HG03439 (cell line): ENCODE measurements at regions not wholly inside any gene's neighbourhood (a gene's known extent, or its start where the extent isn't known, plus 50 kb on each side); places are given as distances from the start of the nearest gene placed in this dataset.
A peak's percentile ranks its signal among the peaks of the same experiment; 100 is the strongest.
"Not testable (repeated sequence)": the region's sequence is repeated elsewhere in the genome, so short reads cannot be mapped to it uniquely, and the experiment has no call there.

Source experiments
- ATAC-seq: cut with Tn5 transposase; IDR thresholded peaks from one replicate; pipeline ENCODE4 v1.9.1; 2021; ENCODE audit warnings: mild to moderate bottlenecking, moderate library complexity; ENCODE audit not compliant: unreplicated experiment

DNA sequence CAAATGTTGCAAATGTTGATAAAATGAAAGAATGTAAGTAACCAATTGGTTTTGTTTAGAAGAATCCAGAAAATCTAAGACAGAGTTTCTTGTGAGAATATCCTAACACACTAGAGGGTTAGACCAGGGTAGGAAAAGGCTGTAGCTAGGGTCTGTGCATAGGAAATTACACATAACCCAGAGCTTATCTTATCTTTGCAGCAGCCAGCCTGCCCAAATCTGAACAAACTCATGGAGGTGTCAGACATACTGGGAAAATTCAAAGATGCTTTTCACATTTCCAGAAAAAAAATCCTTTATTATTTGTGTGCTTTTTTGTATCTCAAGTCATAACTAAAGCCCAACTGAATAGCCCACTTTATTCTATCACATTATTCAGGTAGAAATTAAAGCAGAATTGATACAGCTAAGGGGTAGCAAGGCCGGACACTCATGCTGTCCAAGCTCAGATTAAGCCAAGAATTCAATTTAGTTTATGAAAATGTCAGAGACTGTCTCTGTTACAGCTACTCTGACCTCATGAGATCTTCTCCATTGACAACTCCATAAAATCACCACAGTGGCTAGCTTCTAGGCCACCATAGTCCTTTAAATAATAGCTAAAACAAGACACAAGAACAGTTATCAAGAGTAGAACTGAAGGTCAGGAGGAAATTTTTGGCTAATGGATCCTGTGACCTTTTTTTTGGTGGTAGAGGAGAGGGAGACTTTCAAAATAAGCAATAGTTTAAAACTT is 169.6 kb upstream of the RASSF8 start:
- no peak for ATAC-seq

DNA sequence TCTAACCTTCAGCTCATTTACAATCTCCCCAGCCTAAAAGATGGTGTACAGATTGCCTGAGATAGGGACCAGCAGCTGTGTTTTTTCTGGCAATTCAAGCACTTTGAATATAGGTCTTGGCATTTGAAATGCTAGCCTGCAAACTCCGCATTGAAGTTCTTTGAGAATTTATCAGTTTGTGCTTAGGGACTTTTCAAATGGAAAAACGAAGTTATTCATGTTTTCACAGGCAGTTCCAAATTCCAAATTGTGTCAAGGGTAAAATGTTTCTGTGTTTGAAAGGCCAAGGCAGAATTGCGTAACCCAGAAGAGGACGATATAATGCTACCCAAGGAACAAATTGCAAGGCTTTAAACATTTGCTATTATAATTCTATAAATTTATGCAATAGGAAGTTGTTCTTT is 168.9 kb upstream of the RASSF8 start:
- ATAC-seq: no peak

DNA sequence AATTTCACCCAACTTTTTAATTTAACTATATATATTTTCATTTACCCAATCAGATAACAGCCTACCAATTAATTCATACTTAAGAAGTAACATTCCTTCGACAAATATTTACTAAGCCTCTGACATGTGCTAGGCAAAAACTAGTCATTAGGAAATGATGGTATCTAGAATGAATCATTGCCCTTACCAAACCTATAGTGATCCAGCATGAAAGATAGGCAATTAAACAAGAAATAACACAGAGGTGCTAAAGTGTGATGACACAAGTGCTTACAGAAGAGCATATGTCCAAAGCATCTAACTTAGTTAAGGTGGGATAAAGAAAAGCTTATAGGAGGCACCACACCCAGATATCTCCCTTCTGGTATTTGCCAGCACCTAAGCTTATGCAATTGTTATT is 166.5 kb upstream of the RASSF8 start:
- ATAC-seq: no peak

DNA sequence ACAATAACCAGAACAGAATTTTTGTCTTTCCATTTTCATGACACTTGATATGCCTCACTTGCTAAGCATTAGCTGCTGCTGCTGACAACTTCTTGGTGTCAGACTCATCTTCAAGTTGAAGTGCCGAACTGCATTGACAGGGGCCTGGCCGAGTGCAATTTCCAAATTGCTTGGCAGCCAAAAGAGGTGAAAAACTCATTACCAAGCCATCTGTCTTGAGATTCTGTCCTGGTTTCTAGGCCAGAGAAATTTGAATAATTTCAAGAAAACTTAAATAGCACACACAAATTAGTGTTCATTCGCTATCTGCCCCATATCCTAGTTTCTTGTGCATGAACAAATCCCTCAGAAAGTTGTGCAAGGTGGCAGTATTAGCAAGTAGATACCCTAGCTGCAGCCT is 165.3 kb upstream of the RASSF8 start:
- no peak for ATAC-seq

DNA sequence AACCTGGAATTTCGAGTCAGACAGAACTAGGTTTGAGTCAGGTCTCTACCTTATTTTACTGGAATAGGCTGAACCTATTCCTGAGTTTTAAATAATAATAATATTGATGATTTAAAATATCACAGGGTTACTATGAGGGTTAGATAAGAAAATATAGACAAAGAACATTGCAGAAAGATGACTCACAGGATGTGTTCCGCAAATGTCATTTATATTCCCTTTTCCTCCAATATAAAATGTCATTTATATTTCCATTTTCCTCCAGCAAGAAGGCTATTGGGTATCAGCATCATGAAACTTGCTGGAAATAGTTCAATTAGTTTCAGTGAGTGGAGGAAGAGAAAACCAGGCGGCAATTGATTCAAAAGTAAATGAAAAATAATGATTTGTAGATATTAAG is 163.9 kb upstream of the RASSF8 start:
- ATAC-seq: no peak

DNA sequence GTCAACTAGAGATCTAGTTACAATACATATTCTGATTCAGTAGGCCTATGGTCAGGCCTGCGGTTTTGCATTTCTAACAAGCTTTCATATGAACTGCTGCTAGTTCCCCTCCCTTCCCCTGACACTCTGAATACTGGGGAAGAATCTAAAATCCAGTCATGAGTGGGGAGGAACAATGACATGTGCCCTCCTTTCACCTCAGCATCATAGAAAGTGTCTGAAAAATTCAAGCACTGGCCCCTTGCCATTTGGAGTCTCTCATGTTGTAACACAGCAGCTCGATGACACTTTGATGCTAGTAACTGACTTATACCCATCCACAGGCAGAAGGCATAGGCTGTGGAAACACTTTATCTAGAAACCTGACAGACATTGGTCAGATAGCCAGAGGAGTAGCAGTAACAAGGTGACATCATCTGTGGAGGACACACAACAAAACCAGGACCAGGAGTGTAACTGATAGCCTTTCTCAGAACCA is 161.9 kb upstream of the RASSF8 start:
- ATAC-seq: no peak

DNA sequence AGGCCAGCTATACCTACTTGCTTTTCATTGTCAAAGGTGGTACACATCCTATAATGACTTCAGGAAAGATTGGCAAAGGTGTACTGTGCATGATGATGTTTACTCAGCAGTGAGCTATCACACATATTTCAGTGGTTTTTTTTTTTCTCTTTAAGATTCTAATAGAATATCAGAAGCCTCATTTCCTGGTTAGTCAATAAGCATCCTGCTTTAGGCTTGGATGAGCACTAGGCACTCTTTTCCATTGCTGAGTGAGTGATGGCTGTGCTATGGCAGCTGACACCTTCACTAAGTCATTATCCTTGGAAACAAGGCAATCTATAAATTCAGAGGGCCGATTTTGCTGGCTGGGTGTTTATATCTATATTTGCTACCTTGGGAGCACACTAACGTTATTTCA is 161.1 kb upstream of the RASSF8 start:
- ATAC-seq: no peak

DNA sequence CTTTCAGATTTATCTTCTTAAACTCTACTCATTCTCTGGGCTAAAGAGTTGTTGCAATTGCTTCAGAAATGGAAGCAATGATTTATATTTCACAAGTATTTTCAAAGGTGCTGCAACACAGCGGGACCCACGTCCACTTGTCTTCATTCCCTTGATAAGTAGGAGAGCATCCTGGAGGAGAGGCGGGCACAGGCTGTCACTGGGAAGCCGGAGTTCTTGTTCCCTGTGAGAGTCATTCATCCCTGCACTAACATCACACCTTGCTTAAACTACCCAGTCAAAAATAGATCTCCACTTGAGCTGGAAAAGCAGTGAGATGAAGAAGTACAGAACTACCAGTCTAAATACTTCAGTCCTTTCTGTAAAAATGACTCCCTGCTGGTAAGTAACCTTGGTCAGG is 160.5 kb upstream of the RASSF8 start:
- ATAC-seq: no peak

DNA sequence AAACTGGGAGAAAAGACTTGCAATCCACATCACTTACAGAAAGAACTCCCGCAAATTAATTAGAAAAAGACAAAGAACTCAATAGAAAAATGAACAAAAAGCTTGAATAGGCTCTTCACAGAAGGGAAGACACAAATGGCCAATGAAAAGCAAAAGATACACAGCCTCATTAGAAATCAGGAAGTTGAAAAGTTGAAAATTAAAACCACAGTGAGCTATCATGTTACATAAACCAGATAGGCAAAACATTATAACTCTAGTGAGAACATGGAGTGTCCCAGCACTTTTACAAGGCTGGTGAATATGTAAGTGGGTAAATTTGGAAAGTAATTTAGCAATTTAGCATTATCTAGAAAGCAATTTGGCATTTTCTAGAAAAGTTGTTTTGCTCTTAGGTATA is 158.4 kb upstream of the RASSF8 start:
- ATAC-seq: no peak

DNA sequence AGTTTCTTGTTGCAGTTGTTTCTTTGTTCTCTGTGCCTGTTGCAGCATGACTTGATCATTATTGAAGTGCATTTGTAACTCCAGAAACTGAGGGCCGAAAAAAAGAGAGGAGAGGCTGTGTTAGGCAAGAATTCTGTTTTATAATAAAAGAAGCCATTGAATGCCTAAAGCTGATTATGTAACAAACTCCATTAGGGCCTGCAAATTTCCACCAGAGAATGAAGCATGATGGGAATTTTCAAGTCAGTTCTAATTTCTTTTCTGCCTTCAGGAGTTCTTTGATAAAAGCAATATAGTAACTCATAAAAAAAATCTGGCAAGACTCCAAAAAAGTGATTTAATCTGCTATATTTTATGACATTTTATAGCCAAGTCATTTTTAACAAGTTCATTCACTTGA is 156.7 kb upstream of the RASSF8 start:
- no peak for ATAC-seq

DNA sequence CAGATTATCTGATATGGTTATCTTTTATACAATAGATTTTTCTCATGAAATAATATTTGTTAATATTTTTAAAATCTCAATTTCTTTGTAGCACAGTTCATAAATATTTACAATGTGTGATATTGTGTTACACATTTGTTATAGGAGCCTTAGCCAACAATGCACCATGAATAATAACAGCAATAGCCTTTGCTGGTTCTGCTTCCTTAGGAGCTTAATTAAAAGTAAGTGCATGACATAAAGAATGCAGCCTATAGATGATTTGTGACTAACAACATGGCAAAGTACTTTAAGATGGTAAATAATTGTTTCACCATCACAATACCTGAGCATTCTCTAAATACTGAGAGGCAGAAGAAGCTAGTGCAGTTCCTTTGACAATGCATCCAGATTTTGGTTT is 156.3 kb upstream of the RASSF8 start:
- no peak for ATAC-seq

DNA sequence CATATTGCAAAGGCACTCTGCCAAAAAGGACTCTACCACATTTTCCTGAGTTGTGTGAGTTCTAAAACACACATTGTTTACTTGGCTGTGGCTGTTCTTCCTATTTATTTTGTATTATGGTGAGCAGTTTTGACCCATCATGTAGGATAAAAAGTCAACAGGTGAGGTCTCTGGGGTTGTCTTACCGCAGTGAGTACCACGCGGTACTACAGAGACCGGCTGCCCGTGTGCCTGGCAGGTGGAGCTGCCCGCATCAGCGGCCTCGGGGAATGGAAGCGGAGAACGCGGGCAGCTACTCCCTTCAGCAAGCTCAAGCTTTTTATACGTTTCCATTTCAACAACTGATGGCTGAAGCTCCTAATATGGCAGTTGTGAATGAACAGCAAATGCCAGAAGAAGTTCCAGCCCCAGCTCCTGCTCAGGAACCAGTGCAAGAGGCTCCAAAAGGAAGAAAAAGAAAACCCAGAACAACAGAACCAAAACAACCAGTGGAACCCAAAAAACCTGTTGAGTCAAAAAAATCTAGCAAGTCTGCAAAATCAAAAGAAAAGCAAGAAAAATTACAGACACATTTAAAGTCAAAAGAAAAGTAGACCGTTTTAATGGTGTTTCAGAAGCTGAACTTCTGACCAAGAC is 155.3 kb upstream of the RASSF8 start:
- ATAC-seq: not testable (repeated sequence)

DNA sequence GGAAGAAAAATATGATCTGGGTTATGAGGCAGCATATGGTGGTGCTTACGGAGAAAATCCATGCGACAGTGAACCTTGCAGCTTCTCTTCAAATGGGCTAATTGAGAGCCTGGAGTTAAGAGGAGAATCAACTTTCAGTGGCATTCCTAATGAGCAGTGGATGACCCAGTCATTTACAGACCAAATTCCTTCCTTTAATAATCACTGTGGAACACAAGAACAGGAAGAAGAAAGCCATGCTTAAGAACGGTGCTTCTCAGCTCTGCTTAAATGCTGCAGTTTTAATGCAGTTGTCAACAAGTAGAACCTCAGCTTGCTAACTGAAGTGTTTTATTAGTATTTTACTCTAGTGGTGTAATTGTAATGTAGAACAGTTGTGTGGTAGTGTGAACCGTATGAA is 154.2 kb upstream of the RASSF8 start:
- not testable (repeated sequence) for ATAC-seq

DNA sequence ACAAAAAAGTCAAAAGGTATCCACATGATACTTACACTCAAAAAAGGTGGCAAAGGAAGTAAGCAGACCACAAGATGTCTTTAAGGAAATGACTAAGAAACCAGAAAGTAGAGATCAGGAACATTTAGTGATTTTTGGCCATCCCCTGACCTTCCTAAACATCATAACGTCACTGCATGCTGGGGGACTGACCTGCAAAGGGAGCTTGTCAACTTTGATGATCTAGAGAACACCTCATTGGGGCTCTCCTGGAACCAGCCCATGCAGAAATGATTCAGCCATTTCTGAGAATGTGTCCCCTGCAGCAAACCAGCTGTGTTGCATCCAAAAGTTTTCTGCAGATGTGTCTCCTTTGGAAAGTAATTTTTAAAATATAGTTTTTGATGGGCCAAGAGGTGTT is 152.2 kb upstream of the RASSF8 start:
- ATAC-seq: no peak

DNA sequence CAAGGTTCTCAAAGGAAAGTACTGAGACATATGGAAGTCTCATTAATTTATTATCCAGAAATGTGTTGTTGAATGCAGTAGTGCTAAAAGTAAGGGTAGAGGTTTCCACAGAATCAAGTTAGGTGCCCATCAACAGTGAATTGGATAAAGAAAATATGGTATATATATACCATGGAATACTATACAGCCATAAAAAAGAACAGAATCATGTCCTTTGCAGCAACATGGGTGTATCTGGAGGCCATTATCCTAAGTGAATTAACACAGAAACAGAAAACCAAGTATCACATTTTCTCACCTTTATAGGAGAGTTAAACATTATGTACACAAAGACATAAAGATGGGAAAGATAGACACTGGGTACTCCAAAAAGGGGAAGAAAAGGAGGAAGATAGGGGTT is 149.9 kb upstream of the RASSF8 start:
- ATAC-seq: no peak

DNA sequence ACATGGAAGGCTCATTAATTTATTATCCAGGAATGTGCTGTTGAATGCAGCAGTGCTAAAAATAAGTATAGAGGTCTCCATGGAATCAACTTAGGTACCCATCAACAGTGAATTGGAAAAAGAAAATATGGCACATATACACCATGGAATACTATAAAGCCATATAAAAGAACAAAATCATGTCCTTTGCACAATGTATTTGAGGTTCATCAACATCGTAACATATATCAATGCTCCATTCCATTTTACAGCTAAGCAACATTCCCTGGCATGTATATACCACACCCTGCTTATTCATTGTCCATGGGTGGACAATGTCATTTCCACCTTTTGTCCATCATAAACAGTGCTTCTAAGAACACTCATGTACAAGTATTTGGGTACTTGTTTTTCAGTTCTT is 147.8 kb upstream of the RASSF8 start:
- ATAC-seq: no peak

DNA sequence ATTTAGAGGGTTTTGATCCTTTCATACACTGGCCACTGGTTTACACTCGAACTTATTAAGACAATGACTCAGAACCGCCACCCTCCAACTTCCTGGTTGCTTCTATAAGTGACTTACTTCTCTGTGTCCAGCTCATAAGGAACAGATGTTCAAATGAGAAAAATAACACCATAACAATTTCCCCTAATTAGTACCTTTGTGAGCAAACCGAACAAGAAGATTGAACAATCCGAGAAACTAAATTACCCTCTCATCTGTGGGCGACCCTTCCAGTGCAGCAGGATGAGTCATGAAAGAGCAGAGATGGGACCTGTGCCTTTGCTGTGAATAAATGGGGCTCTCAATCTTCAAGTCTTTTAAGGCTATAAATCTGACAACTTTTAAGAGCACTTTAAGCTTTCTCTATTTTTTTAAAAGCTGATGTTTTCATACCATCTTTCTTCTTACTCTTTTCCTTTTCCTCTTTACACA is 146.8 kb upstream of the RASSF8 start:
- peak; percentile 76 for ATAC-seq

DNA sequence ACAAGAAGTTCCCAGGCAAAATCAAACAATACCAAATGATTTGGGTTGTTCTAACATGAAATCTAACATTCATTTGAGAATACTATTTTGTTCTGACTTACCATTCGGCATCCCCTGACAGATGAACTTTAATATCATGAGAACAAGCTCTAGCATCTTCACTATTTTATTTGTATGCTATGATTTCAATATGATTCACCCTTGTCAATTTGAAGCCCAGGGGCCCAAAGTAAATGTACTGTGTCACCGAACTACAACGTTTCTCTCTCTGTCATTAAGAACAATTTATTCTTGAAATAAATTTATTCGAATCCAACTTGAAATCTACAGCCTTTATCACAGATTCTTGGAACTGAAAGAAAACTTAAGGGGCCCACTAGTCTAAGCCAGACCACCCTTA is 146.2 kb upstream of the RASSF8 start:
- ATAC-seq: no peak

DNA sequence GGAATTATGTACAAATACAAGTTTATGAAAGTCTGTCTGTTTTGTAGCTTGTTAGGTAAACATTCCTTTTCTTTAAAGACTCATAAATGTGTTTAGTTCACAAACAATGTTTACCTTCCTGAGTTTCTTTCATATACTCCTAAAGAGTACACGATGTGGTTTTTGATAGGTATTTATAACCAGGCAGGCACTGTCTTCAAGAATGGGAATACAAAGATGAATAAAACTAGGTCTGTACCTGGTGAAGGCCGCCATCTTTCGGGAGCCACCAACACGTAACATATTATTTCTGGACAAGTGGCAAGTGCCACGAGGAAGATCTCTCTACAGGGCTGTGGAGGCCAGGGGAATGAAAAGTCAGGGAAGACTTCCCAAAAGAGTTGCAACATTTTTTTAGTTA is 144.6 kb upstream of the RASSF8 start:
- ATAC-seq: no peak

DNA sequence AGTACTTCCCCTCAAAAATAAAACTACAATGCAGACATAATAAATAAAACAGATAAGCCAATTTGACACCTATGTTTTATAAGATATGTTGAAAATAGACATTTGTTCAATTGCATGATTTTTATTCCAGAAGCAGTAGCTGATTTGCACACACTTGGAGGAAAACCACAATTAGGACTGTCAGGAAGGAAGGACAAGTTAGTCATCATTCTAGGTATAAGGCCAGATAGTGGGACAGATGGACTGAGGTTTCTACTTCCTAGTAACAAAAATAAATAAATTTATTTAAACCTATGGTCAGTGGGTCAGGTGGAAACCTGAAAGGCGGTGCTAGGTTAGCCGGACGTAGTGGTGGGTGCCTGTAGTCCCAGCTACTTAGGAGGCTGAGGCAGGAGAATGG is 141.8 kb upstream of the RASSF8 start:
- no peak for ATAC-seq

DNA sequence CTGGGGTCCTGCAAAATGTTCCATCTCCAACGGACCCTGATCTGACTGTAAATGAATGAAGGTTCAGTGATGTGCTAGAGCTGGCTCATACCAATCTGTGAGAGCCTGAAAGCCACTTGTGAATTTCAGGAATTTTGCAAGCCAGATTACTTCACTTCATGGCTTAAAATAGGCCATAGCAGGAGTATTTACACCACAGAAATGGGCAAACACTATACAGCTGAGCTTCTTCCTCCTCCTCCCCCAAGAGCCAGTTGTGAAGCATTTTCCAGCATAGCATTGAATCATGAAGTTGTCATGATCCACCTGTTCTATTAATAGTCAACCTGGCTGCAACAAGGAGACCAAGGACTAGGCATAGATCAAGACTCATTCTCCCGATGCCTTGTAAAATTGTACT is 141.3 kb upstream of the RASSF8 start:
- ATAC-seq: no peak

DNA sequence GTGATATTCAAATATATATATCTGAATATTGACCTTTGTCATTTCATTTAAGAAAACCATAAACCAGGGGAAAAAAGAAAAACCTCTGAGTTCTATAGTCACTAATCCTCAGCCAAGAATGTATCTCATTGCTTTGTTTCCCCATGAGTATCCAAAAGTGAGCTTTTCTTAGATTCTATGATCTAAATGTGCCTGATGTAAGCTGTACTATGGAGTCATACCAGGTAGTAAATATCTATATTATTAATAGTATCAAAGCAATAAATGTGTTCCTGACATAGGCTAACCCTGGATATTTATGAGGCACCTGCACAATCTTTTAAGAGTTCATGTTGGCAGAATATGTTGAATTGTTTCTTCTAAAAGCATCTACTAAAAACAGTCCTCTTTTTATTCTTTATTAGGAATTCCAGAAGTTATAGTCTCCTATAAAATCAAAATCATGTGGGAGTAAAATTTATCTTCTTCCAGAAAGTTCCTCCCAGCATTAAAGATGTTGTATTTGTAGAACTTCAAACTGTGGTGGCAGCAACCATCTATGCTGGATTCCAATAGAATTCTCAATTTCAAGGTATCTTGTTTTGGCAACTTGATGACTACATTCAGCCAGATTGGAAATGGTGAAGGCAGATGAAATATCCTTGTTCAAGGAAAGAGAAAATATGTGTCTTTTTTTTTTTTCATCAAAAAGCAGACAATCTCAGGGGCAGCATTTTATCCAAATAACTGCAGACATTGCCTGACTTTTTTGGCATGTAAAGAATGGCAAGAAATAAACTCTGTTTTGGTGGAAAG is 139.7 kb upstream of the RASSF8 start:
- no peak for ATAC-seq
